ENCODE measurements at regions not wholly inside any gene's neighbourhood (a gene's known extent, or its start where the extent isn't known, plus 50 kb on each side); places are given as distances from the start of the nearest gene placed in this dataset.

DNA sequence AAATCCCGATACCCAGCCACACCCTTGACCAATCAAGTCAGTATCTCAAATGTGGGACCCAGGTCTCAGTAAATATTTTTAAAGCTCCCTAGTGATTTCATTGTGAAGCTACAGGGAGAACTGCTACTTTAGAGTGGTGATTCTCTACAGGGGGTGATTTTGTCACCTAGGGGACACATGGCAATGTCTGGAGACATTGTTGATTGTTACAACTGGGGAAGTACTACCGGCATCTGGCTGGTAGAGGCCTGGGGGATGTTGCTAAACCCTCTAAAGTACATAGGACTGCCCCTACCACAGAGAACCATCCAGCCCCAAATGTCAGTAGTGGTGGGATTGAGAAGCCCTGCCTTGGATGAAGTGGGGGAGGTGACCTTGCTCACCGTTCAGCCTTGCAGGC is 152.9 kb downstream of the RPS24 start:
- no peak for DNase-seq (ENCODE audit: low read depth in 2 of 2)

DNA sequence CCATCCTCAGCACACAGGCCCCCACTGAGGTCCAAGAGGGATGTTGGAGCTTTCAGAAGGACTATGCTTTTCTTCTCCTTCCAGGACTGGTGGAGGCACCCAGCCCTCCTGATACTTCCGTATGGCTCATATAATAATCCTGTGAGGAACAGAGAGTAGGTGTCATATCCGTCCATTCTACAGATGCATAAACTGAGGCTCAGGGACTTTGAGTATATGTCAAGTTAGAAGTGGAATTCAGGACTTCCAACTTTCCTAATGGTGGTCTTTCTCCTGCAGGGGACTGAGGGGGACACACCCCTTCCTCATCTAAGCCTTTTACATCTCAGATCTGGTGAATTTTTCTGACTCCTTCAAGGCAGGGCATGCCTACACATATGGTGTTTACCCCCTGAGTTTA is 153.7 kb downstream of the RPS24 start:
- no peak for DNase-seq (ENCODE audit: low read depth in 2 of 2)

DNA sequence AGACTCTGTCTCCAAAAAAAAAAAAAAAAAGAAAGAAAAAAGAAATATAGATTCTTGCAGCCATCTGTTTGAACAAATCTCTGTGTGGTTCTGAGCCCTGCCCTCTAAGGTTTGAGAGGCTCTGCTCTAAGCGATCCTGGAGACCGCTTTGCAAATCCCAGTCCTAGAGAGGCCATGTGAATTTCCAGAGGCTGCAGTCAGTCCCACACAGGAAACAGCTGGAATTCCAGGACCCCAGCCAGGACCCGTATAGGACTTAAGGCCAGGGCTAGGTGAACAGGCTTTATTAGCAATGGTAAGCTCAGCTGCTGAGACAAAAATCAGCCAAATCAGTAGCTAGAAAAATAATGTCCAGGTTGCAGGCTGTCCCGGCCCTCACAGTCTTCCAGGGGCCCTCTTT is 154.8 kb downstream of the RPS24 start:
- DNase-seq (ENCODE audit: low read depth in 2 of 2), result no peak

DNA sequence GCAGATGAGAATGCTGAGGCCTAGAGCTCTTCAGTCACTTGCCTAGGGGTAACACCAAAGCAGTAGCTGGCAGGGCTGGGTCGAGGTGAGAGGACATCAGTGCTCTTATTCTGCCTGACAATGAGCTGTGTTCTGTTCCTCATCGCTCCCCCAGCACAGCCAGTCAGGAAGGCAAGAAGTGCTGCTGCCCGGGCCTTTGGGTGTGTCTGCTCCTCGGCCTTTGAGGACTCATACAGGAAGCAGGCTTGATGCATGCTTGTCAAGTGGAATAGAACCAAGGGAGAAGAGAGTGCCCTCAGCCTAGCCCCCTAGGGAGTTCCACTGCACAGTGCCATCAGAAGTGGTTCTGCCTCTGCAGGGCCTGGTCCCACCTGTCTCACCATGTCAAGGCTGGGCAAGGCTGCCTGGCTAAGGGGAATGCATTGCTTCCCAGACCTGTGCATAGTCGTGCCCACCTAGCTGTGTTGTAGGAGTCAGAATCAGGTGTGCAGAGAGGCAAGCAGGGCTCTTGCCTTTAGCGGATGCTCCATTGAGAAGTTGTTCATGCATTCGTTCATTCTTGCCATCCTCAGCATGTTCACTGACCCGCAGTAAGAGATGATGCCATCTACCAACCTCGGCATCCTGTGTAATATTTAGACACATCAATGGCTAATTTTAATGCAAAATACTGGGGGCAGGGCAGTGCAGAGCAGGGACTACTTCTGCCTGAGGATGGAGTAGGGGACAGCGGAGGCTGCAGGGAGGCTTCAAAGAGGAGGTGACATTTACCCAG is 156.6 kb downstream of the RPS24 start:
- DNase-seq (ENCODE audit: low read depth in 2 of 2), result no peak

DNA sequence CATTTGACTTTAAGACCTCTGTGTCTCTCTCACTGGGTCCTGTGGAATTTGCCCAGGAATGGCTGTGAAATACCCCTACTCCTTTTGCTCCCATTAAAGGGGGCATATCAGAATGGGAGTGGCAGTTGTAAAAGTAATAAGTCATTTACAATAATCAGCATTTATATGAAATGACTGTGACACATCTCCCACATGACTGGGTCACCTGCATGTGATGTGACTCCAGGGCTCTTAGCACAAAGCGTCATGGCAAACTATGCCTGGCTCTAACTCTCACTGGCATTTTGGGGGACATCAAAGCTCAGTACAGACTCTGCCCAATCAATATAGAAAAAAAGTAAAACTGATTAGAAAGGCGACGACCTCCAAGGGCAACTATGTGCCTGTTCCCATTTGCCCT is 157.6 kb downstream of the RPS24 start:
- no peak for DNase-seq (ENCODE audit: low read depth in 2 of 2)

DNA sequence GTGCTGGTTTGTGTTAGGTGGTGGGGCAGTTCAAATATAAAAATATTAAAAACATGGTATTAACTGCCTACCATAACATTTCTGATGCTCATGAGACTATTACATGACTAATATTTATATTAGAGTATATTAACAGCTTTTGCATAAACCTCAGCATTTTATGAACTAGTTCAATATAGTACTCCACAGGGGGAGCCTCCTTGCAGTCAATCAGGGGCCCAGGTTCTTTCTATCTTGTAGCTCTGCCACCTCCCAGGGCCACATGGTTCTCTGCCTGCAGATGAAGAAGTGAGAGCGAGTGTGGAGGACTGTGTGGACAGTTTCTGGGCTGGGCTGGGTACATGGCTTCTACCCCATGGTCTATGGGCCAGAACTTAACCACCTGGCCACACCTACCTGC is 159.5 kb downstream of the RPS24 start:
- no peak for DNase-seq (ENCODE audit: low read depth in 2 of 2)

DNA sequence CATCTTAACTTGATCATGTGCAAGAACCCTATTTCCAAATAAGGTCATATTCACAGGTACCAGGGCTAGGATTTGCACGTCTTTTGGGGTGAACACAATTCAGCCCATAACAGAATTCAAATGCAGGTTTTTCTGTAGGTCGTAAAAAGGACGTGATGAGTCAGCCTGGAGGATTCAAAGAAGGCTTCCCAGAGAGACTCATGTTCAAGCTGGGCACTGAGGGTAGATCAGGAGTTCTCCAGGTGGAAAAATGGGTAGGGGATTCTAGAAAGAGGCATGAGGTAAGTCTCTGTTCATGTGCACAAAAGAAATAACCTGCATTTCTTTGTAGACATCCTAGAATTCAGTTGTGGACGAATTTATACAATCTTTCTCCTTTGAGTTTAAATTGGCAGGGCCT is 160.4 kb downstream of the RPS24 start:
- no peak for DNase-seq (ENCODE audit: low read depth in 2 of 2)

DNA sequence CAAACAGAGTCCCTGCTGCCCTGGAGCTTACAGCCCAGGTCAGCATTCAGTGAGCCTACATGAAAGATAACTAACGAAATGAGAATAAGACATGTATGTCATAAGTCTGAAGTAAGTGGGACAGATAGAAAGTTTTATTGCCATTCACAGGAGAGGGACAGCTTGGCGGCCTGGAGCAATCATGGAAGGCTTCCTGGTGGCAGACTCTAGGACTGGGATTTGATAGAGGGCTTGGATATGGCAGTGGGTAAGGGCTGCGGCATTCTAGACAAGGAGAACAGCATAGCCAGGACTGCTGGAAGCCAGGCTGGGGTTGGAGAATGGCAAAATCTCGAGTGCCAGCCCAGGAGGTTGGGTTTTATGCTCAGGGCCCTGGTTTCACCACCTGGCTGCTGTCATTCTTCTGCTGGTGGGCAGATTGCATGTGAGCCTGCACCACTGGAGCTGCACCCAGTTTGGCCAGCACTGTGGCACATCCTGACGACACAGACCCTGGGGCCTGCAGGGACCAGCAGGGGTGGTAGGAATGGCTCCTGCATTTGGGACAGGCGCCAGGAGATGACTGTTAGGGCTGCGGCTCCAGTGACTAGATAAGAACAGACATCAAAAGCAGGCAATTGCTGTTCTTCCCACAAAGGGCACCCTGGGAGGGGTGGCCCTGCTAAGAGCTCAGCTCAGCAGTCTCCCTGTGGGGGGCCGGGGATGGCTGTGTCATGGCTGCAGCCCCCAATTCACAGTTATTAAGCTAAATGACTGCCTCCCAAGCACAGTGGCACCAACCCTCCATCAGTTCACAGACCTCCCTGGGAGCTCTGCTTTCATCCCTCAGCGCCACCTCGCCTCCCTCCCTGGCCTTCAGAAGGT is 161.1 kb downstream of the RPS24 start:
- DNase-seq (ENCODE audit: low read depth in 2 of 2), result no peak

DNA sequence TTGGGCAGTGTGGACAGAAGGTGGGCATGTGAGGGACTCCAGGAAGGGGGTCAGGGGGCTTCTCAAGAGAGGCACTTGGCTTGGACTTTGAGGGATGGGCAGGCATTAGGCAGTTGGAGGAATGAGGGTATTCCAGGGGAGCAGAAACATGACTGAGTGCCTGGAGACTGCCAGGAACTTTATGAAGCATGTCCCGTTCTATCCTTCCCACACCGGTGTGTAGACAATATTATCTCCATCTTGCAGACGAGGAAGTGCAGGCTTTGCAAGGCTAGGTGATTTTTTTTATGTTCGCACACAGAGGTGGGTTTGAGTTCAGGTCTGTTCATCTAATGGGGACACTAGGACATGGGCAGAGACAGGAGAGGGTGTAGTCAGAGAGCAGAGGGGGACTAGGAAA is 162.7 kb downstream of the RPS24 start:
- DNase-seq (ENCODE audit: low read depth in 2 of 2), result no peak

DNA sequence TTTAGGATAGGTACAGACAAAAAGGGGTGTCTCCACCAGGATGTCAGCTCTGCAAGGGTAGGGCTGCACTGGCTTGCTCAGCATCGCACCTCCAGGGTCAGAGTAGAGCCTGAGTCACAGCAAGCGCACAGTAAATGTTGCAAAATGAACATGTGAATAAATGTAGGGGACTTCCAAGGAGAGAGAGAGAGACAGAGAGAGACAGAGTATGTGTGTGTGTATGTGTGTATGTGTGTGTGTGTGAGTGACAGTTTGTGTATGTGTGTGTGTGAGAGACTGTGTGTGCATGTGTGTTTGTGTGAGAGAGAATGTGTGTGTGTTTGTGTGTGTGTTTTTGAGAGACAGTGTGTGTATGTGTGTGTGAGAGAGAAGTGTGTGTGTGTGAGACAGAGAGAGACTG is 163.3 kb downstream of the RPS24 start:
- DNase-seq (ENCODE audit: low read depth in 2 of 2), result no peak

DNA sequence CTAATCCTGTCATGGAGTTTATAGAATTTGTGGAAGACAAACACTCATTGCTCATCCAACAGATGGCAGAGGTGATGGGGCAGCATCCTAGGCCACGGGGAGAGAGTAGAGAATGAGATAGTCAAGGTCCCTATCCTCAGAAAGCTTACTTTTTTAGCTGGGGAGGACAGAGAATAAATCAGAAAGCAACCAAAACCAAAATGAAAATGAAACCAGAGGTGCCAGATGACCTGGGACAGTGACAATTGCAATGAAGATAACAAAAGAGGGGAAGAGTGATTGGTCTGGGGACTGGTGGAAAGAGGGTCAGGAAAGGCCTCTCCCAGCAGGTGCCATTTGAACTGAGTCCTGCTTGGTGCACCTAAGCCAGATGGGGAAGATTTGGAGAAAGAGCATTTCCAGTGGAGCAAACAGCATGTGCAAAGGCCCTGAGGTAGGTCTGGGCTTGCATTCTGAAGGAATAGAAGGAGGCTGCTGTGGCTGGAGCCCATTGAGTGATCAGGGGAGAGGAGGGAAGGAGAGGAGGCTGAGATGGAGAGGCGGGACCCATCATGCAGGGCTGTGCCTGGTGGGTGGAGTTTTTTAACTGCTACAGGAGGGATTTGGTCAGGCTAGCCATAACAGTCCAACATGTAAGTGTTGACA is 164.1 kb downstream of the RPS24 start:
- DNase-seq (ENCODE audit: low read depth in 2 of 2), result no peak

DNA sequence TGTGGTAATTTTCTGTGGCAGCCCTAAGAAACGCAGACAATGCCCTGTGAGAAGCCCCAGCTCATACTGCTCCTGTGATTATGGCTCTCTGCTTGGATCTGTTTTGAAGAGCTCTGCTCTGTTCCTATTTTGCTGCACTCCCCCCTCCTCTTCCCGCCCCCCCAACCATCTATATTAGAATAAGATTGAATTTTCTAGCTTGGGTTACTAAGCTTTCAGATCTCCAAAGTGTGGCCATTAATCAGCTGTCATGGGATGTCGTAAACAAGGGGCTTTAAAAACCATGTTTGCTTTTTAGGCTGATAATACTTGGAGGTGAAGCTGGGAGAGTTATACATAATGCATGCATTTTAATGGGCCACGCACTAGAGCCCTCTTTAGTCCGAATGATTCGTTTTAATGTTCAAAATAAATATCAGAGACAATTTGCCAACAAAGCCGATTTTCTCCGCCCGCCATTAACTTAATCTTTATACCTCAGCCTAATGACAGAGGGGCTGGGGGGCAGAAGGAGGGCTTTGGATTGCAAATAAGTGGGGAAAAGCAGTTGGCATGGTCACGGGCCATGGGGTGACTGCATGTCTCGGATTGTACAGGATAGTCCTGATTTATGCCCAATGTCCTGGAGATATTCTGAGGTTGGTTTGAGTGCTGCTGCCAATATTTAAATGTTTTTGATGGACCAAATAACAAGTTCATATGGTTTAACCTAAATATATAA is 165.5 kb downstream of the RPS24 start:
- no peak for DNase-seq (ENCODE audit: low read depth in 2 of 2)

DNA sequence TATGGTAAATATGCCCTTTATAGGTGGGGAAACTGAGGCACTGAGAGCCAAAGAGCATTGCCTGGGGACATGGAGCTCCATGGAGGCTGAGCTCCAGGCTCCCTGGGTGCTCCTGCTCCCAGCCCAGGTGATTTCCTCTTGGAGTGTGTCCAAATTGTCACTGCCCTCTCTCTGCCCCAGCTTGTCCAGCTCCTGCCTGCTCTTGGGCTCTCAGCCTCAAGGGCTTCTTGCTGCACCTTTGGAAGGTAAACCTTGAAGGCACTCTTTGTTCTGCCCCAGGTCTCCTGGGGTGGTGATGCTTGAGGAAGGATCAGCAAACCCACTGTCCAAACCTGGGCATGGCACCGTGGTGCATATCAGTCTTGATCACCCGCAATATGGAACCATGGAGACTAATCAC is 166.1 kb downstream of the RPS24 start:
- no peak for DNase-seq (ENCODE audit: low read depth in 2 of 2)

DNA sequence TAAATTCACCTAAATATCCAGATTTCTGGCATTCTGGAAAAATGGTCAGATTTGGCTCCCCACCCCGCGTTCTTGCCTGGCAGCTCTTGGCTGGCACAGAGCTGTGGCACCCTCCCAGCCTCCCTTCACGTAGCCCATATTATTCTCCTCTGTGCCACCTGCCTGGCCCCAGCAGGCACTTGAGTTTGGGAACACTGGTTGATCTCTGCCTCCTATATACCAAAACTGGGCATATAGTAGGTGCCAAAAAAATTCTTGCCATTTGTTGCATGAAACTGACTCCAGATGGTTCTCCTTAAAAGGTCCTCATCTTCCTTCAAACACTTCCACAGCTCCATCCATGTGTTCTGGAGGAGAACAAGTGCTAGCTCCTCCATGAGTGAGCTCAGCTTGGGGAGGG is 167.0 kb downstream of the RPS24 start:
- no peak for DNase-seq (ENCODE audit: low read depth in 2 of 2)

DNA sequence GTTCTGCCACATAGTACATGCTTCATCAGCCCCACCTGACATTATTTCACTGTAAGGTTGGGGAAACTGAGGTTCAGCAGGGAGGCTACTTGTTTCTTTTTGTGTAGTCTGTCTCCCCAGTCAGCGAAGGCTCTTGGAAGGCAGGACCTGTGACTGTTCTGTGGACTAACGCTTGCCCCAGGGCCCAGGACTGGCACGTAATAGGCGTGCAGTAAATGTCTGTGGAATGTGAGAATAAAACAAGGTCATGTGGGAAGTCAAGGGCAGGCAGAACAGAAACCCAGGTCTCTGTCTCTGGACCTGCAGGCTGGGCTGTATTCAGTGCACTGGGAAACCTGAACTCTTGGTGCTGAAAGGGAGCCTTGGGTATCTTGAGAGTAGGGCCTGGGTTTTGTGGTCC is 168.7 kb downstream of the RPS24 start:
- DNase-seq (ENCODE audit: low read depth in 2 of 2), result no peak

DNA sequence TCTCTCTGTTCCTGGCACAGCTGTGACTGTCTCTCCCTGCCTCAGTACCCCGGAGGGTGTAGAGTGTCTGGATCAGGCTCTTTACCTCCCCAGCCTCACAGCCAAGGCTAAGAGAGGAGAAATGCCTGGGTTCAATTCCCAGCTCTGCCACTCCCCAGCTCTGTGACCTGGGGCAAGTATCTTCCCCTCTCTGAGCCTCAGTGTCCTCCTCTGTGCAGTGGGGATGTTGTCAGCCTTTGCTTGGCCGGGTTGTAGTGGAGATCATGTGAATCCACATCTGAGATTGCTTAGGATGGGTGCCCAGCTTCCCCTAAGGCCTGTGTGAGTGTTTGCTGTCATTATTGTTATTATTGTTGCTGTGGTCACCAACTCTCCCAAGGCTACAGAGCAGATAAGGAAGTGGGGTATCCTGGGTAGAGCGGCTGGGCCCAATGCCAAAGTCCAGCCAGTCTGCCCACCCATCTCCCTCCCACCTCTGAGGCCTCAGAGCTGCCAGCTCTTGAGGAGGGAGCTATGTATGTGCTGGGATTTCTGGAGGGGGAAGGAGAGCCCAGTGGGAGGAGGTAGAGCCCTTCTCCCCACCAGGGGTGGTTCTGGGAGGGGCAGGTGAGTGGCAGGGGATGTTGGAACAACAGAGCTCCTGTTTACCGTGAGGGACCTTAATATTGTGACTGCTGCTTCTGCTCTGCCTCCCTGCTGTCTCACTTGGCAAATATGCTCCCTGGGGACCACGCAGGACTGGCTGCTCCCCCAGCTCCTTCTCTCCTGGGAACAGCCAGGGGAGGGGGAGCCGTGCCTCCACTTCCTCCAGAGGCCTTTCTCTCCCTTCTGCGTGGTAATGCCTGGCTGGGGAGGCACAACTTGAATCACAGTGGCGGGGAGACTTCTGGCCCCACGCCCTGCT is 170.5 kb downstream of the RPS24 start:
- DNase-seq (ENCODE audit: low read depth in 2 of 2), result no peak

DNA sequence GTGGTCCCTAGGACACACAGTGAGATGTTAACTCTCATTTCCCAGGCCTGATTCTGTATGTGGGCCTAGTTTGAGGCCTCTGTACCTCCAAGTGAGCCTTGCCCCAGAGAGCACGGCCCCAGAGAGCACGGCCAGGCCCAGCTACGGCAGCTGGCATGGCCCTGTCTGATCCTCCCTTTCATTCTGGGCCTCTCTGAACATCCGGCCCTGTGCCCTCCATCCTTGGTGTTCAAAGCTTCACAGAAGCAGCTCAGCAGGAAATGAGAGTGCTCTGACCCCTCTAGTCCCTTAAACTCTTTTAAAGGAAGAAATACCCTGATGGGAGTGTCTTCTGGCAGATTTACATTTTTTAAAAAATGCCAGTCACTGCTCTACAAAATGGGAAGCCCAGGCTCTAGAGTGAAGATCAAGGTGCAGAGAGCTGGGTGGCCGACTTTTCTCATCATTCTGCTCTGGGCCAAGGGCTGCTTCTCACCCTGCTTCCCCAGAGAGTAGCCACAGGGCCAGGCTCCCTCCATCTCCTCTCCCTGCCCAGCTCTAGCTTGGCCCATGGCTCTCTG is 171.9 kb downstream of the RPS24 start:
- no peak for DNase-seq (ENCODE audit: low read depth in 2 of 2)

DNA sequence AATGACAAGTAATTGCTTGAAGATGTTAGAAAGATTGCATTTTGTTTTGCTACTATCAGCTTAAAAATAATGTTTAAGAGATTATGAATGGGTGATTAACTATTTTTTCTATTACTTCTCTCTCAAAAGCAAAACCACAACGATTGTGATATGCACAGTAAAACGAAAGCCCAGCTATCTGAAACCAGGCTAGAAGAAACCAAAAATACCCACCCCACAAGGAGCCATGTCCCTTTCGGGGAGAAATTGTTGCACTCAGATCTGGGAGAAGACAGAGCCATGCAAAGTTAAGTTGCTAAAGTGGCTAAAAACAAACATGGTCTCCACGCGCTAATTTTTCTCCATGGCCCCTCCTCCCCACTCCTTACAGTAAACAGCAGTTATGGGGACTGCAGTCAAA is 173.6 kb downstream of the RPS24 start:
- DNase-seq (ENCODE audit: low read depth in 2 of 2), result no peak

DNA sequence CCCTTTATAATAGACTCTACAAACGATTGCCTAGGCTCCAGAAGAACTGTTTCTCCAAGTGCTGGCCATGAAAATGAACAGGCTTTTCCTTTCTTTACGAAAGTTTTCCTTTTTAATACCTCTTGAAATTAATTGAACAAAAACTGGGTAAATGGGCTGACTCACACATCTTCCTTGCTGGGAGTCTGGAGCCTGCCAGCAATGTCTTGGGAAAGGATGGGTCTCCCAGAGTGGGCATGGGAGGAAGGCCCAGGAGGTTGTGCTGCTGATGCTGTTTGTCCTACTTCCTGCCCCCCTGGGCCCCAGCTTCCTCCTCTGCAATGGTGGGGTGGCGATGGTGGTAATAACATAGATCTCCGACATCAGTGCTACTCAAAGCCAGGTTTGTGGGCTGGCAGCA is 174.1 kb downstream of the RPS24 start:
- DNase-seq (ENCODE audit: low read depth in 2 of 2), result no peak

DNA sequence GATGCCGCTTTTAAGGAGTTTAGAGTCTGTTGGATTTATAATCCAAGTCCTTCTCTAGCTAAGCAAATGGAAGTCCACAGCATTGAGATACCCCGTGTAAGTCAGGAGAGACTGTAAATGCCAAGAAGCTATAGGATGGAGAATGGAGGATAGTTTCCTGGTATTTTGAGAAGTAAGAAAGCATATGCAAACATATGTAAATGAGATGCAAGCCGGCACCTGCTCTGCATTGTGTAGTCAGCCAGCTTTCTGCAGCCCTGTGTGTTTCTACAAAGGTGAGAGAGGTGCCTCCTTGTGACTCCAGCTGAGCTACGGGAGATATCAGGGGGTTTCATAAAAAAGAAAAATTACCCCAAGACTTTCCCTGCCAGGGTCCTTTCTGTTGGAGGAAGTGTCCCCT is 176.3 kb downstream of the RPS24 start:
- DNase-seq (ENCODE audit: low read depth in 2 of 2), result no peak

DNA sequence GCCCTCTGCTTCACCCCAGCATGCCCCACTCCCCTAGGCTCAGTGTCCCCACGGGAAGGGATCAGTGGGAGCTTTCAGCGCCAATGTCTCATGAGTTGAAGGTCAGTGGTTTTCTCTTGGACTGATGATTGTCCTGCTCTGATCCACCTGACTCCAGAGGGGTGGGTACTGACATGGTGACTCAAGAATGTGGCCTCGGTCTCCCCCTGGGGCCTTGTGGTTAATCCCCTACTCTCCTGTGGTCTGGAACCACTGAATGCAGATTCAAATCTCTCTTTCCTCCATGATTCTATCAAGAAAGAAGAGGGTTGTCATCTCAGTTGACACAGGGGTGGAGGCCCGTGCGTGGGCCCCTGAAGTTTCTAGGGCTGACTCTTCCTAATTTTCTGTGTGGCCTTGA is 176.9 kb downstream of the RPS24 start:
- DNase-seq (ENCODE audit: low read depth in 2 of 2), result no peak

Measured in stimulated activated CD4-positive, alpha-beta T cell treated with anti-CD3 and anti-CD28 coated beads, Interleukin-4, amount 100 ng/mL, for 48 hours (primary cell).